Gastroesophageal sphincter (tissue), 3 donors: ENCODE measurements at regions not wholly inside any gene's neighbourhood (a gene's known extent, or its start where the extent isn't known, plus 50 kb on each side); places are given as distances from the start of the nearest gene placed in this dataset.

Experiments
- CTCF ChIP-seq, 4 experiments: fragments of 200-600 bp in 2 of 4; fragments of 450-650 bp in 2 of 4; sonication (generic) in 1 of 4; IDR thresholded peaks; one replicate each; pipeline ENCODE4 v1.5.1; 2017 to 2019; ENCODE audit warnings: antibody characterized with exemption in 4 of 4, mild to moderate bottlenecking in 2 of 4, moderate library complexity in 2 of 4
- POLR2A ChIP-seq, 2 donors: fragments of 450-650 bp; IDR thresholded peaks; one replicate each; pipeline ENCODE4 v1.6.1; 2017; ENCODE audit warnings: antibody characterized with exemption in 2 of 2, mild to moderate bottlenecking in 2 of 2, moderate library complexity in 1 of 2

DNA sequence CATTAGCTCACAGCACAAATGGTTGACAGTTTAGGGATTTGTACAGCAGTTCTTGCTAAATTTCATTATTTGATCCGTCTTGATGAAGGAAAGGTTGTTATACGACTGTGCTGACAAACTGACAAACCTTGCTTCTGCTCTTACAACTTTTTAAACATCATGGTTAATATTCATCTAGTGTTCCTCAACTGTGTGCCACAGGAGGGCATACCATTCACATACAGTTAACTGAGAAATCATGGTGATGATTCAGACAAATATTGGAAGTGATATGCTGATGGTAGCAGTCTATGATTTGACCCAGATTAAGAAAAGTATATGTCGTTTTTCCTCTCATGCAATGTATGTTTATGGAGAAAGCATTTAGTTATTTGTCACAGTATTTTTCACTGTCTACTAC, 129.8 kb upstream of the FSIP2 start:
- no peak for TF ChIP-seq POLR2A (IDR thresholded peaks at IDR 0.05)
- TF ChIP-seq CTCF (IDR thresholded peaks at IDR 0.05) = no peak
